ENCODE measurements at regions not wholly inside any gene's neighbourhood (a gene's known extent, or its start where the extent isn't known, plus 50 kb on each side); places are given as distances from the start of the nearest gene placed in this dataset.

DNA sequence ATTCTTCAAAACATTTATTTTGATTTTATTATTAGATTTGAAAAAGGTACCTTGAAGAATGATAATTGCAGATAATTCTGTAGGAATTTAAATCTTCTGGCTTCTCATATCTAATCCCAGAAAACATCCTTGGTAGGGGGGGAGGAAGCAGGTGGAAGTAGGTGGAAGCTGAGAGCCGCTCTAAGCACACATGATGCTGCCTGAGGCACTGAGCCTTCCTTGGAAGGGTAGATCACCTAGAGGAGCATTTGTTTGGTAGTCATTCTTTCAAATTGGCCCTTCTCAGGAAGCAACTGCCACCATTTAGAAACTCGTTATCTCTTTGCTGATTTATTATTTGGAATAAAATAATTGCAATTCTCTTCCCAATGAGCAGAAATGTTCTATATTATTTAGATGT, 623.3 kb downstream of the CD109 start:
- TF ChIP-seq, protein P1, sequence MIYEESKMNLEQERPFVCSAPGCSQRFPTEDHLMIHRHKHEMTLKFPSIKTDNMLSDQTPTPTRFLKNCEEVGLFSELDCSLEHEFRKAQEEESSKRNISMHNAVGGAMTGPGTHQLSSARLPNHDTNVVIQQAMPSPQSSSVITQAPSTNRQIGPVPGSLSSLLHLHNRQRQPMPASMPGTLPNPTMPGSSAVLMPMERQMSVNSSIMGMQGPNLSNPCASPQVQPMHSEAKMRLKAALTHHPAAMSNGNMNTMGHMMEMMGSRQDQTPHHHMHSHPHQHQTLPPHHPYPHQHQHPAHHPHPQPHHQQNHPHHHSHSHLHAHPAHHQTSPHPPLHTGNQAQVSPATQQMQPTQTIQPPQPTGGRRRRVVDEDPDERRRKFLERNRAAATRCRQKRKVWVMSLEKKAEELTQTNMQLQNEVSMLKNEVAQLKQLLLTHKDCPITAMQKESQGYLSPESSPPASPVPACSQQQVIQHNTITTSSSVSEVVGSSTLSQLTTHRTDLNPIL (CRISPR knock-in tag; IDR thresholded peaks at IDR 0.05; ENCODE audit: low read depth): no peak
- TF ChIP-seq RARB (CRISPR knock-in tag; IDR thresholded peaks at IDR 0.05): no peak
- no peak for TF ChIP-seq ZFP30 (CRISPR knock-in tag; IDR thresholded peaks at IDR 0.05)
- TF ChIP-seq ISL1 (CRISPR knock-in tag; IDR thresholded peaks at IDR 0.05): no peak

Data from SK-N-SH treated with all-trans-retinoic acid at 6 μM for 48 hours (cell line).